MCF 10A (cell line): ENCODE measurements at regions not wholly inside any gene's neighbourhood (a gene's known extent, or its start where the extent isn't known, plus 50 kb on each side); places are given as distances from the start of the nearest gene placed in this dataset.

Experiments used
- BruUV-seq: library from RNA; stranded (reverse); fragments of 400-500 nt; replicated peaks from 2 replicates; lab custom pipeline; 2021; lab: Mats Ljungman, UMichigan
- CTCF ChIA-PET: fragments of 300-600 bp; sonication (Branson Sonifier 250); formaldehyde crosslinking; extraction: SDS; loops from one replicate; lab custom pipeline; 2021; ENCODE audit warnings: antibody characterized with exemption, inconsistent platforms; lab: Yijun Ruan, JAX
- POLR2A ChIA-PET: fragments of 300-600, 350-650 bp; sonication (Branson Sonifier 250); formaldehyde crosslinking; extraction: SDS; loops from one replicate; lab custom pipeline; 2020; ENCODE audit warnings: antibody characterized with exemption, inconsistent platforms; lab: Yijun Ruan, JAX
- DNase-seq: peaks from one replicate; pipeline ENCODE4 v3.0.0-alpha.2; 2018; ENCODE audit not compliant: unreplicated experiment
- H3K27ac Mint-ChIP-seq: one replicate; pipeline ENCODE4 v1.8.0; 2022; ENCODE audit warnings: mild to moderate bottlenecking, low read depth, mixed read lengths; ENCODE audit not compliant: unreplicated experiment
- H3K27me3 Mint-ChIP-seq: one replicate; pipeline ENCODE4 v1.8.0; 2022; ENCODE audit warnings: mixed read lengths; ENCODE audit not compliant: insufficient read depth, unreplicated experiment
- H3K36me3 Mint-ChIP-seq: one replicate; pipeline ENCODE4 v1.8.0; 2022; ENCODE audit warnings: mild to moderate bottlenecking, moderate library complexity, mixed read lengths; ENCODE audit not compliant: insufficient read depth, unreplicated experiment
- H3K4me1 Mint-ChIP-seq: one replicate; pipeline ENCODE4 v1.8.0; 2022; ENCODE audit warnings: mixed read lengths; ENCODE audit not compliant: insufficient read depth, unreplicated experiment
- H3K4me3 Mint-ChIP-seq: one replicate; pipeline ENCODE4 v1.8.0; 2022; ENCODE audit warnings: mild to moderate bottlenecking, moderate library complexity, mixed read lengths; ENCODE audit not compliant: unreplicated experiment
- H3K9me3 Mint-ChIP-seq: one replicate; pipeline ENCODE4 v1.8.0; 2022; ENCODE audit warnings: mixed read lengths; ENCODE audit not compliant: unreplicated experiment
- intact Hi-C: fragments of 100-400 bp; cut with micrococcal nuclease; formaldehyde crosslinking; loops from 2 replicates; pipeline ENCODE4 v1.14.1; 2022
- TF ChIP-seq, protein P1 (sequence below): fragments of 200-600 bp; IDR thresholded peaks from one replicate; pipeline ENCODE4 v1.8.0; 2022; ENCODE audit warnings: antibody characterized with exemption, mild to moderate bottlenecking; ENCODE audit not compliant: unreplicated experiment

DNA sequence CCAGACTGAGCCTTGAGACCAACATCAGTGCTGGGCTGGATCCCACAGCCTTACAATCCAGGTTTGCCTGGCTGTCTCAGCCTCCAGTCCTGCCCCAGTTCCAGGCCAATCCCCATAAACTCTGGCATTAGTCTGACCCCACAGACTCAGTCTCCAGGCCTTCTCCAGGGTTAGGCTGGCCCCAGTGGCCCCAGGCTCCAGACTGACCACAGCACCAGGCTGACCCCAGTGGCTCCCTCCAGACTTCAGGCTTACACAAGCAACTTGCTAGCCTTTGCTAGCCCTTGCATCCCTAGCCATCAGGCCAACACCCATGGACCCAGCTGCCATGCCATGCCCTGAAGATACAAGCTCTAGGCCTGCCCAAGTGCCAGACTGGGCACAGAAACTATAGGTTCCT is 1326.0 kb upstream of the C9orf72 start:
- ChIA-PET POLR2A (no interaction called here), CTCF (no interaction called here)
- DNase-seq, result no peak
- TF ChIP-seq, protein P1, sequence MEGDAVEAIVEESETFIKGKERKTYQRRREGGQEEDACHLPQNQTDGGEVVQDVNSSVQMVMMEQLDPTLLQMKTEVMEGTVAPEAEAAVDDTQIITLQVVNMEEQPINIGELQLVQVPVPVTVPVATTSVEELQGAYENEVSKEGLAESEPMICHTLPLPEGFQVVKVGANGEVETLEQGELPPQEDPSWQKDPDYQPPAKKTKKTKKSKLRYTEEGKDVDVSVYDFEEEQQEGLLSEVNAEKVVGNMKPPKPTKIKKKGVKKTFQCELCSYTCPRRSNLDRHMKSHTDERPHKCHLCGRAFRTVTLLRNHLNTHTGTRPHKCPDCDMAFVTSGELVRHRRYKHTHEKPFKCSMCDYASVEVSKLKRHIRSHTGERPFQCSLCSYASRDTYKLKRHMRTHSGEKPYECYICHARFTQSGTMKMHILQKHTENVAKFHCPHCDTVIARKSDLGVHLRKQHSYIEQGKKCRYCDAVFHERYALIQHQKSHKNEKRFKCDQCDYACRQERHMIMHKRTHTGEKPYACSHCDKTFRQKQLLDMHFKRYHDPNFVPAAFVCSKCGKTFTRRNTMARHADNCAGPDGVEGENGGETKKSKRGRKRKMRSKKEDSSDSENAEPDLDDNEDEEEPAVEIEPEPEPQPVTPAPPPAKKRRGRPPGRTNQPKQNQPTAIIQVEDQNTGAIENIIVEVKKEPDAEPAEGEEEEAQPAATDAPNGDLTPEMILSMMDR, result no peak
- Mint-ChIP-seq H3K4me1 (no peaks in the 10 kb centered on the region), H3K36me3 (no peaks in the 10 kb centered on the region), H3K27ac (no peak overlapping the region), H3K4me3 (no peak overlapping the region), H3K9me3 (no peaks in the 10 kb centered on the region), H3K27me3 (no peaks in the 10 kb centered on the region)
- no TSS peak for BruUV-seq
- intact Hi-C loops, result no loop called here

DNA sequence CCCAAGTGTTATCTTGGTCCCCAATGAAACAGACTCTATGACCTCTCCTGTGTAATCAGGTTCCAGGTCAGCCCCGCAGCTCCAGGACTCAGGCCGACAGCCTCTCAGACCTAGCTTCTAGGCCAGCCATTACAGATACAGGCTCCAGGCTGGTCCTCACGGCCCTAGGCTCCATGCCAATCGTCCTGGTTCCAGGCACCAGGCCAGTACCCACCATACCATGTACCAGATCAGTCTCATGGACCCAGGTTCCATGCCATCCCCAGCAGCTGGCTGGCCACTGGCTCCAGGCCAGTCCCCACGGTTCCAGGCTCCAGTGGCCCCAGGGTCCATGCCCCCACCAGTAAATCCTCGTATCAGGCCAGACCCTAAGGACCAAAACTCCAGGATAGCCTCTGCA is 1326.6 kb upstream of the C9orf72 start:
- no peaks in the 10 kb centered on the region for H3K9me3 Mint-ChIP-seq
- no TSS peak for BruUV-seq
- ChIA-PET CTCF (interaction anchor here (0.7 kb wide), 1 partner anchor 12 kb away, joined by 3 read pairs; no protein-coding TSS in a partner anchor), POLR2A (no interaction called here)
- intact Hi-C loops, result no loop called here
- TF ChIP-seq, protein P1, result no peak
- no peaks in the 10 kb centered on the region for H3K27me3 Mint-ChIP-seq
- H3K4me1 Mint-ChIP-seq, result no peaks in the 10 kb centered on the region
- no peak overlapping the region for H3K4me3 Mint-ChIP-seq
- H3K27ac Mint-ChIP-seq, result no peak overlapping the region
- DNase-seq, result no peak
- no peaks in the 10 kb centered on the region for H3K36me3 Mint-ChIP-seq

DNA sequence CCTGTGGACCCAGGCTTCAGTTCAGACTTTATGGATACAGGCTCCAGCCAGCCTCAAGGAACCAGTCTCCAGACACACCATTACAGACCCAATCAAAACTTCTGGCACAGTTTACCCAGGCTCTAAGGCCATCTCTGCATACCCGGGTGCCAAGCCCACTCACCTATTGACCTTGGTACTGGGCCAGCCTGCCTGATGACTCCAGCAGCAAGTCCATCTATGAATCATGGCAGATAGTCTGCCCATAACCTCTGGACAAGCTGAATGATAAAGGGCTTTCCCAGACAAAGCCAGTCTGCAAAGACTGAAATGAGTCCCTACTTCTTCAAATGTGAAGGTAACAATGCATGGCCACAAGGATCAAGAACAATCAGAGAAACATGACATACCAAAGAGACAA is 1327.1 kb upstream of the C9orf72 start:
- DNase-seq, result no peak
- ChIA-PET CTCF (interaction anchor here (0.7 kb wide), 1 partner anchor 11 kb away, joined by 3 read pairs; no protein-coding TSS in a partner anchor), POLR2A (no interaction called here)
- TF ChIP-seq, protein P1, result no peak
- H3K27me3 Mint-ChIP-seq, result no peaks in the 10 kb centered on the region
- no peaks in the 10 kb centered on the region for H3K36me3 Mint-ChIP-seq
- no peaks in the 10 kb centered on the region for H3K4me1 Mint-ChIP-seq
- no TSS peak for BruUV-seq
- H3K4me3 Mint-ChIP-seq, result no peak overlapping the region
- intact Hi-C loops, result no loop called here
- H3K9me3 Mint-ChIP-seq, result no peaks in the 10 kb centered on the region
- no peak overlapping the region for H3K27ac Mint-ChIP-seq

DNA sequence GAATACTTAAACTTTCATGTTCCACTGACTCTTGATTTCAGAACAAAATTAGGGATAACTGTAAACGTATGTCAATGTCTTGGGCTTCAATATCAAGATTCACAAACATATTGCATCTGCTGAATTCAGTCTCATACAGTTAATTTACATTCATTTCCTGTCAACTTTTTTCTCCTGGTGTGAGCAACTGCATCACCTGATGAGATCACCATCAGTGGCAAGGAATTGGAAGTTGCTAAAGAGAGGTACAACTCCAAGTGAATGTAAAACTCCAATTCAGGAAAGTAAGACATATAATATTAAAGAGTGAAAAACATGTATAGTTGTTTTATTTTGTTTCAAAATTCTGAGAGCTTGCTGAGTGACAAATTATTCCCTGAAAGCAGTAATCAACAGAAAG is 1336.2 kb upstream of the C9orf72 start:
- Mint-ChIP-seq H3K9me3 (no peaks in the 10 kb centered on the region), H3K27ac (no peak overlapping the region), H3K4me3 (no peak overlapping the region), H3K27me3 (no peaks in the 10 kb centered on the region), H3K36me3 (no peaks in the 10 kb centered on the region), H3K4me1 (no peaks in the 10 kb centered on the region)
- no TSS peak for BruUV-seq
- TF ChIP-seq, protein P1, result no peak
- CTCF ChIA-PET, result no interaction called here
- no peak for DNase-seq
- POLR2A ChIA-PET, result no interaction called here
- intact Hi-C loops, result no loop called here
